ENCODE measurements at regions not wholly inside any gene's neighbourhood (a gene's known extent, or its start where the extent isn't known, plus 50 kb on each side); places are given as distances from the start of the nearest gene placed in this dataset.

DNA sequence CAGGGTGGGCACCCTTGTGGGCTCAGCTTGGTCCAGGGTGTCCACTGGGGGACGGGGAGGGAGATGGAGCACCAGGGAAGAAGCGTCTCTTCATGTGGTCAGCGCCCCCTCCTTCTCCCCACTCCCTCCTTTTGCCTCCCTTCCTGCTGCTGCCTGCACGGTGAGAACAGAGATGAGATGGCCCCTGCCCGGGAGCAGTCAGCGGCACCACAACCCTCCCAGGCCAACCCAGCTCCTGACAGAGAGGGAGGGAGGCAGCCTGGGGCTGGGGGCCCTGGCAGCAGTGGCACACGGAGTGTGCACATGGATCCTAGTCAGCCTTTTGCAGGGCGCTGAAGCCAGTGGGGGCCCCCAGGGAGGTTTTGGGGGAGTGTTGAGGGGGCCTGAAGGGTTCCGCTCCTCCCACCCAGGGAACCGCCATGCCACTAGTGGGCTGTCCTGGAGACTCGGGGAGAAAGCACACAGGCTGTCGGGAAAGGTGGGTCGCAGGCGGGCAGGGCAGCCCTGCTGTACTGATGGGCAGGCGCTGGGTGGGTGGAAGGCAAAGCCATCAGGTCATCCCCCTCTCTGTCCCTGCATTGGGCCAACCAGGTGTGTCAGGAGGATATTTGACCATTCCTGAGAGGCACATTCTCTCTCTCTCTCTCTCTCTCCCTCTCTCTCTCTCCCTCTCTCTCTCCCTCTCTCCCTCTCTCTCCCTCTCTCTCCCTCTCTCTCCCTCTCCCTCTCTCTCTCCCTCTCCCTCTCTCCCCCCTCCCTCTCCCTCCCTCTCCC lies 94.3 kb upstream of the BHLHE23 start:
- peak overlapping the region; percentile 54; the same call in 1 of the 2 replicates for H3K4me3 ChIP-seq (ENCODE audit: low read depth, low read length)
- TF ChIP-seq, protein P1, sequence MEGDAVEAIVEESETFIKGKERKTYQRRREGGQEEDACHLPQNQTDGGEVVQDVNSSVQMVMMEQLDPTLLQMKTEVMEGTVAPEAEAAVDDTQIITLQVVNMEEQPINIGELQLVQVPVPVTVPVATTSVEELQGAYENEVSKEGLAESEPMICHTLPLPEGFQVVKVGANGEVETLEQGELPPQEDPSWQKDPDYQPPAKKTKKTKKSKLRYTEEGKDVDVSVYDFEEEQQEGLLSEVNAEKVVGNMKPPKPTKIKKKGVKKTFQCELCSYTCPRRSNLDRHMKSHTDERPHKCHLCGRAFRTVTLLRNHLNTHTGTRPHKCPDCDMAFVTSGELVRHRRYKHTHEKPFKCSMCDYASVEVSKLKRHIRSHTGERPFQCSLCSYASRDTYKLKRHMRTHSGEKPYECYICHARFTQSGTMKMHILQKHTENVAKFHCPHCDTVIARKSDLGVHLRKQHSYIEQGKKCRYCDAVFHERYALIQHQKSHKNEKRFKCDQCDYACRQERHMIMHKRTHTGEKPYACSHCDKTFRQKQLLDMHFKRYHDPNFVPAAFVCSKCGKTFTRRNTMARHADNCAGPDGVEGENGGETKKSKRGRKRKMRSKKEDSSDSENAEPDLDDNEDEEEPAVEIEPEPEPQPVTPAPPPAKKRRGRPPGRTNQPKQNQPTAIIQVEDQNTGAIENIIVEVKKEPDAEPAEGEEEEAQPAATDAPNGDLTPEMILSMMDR (IDR thresholded peaks at IDR 0.05; ENCODE audit: low read depth, low read length) = no peak
- no peak overlapping the region for H3K27ac ChIP-seq
- peak; percentile 7 for DNase-seq
- no peaks in the 10 kb centered on the region for H3K9me3 ChIP-seq (ENCODE audit: severe bottlenecking)
- no peaks in the 10 kb centered on the region for H3K27me3 ChIP-seq (ENCODE audit: insufficient read depth, low read depth, severe bottlenecking)
- H3K36me3 ChIP-seq = no peaks in the 10 kb centered on the region

DNA sequence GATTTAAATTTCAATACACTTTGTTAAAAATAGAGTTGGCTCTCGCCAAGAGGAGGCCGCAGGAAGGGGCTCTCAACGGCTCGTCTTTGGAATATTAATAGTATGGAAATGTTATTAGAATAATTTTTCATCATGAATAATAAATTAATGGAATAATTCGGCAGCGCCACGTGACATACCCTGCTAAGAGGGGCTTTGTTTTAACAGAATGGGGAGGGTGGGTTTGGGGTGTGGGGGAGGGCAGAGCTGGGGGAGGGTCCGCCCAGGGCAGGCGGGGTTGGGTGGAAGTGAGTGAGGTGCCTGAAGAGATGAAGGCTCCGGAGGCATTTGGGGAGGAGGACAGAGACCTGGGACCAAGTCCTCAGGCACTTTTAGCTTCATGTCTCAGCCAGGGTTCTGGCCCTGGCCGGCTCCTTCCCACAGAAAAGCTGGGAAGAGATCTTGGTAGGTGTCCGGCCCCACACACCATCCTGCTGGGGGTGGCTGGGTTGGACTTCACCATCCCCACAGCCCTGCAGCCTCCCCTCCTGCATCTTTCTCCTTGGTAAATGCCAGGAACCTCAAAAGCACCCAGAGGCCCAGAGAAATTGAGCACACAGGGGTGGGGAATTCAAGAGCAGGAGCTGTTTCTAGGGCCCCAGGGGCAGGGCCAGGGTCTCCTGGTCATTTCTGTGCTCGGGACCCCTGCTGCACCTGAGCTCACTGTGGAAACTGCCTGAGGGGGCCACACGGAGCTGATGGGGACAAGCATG lies 93.6 kb upstream of the BHLHE23 start:
- Histone ChIP-seq H3K27me3 (ENCODE audit: insufficient read depth, low read depth, severe bottlenecking) (no peaks in the 10 kb centered on the region), H3K9me3 (ENCODE audit: severe bottlenecking) (no peaks in the 10 kb centered on the region), H3K4me3 (ENCODE audit: low read depth, low read length) (no peak overlapping the region), H3K36me3 (no peaks in the 10 kb centered on the region), H3K27ac (no peak overlapping the region)
- DNase-seq = peak; percentile 2
- TF ChIP-seq, protein P1 (IDR thresholded peaks at IDR 0.05; ENCODE audit: low read depth, low read length) = no peak

DNA sequence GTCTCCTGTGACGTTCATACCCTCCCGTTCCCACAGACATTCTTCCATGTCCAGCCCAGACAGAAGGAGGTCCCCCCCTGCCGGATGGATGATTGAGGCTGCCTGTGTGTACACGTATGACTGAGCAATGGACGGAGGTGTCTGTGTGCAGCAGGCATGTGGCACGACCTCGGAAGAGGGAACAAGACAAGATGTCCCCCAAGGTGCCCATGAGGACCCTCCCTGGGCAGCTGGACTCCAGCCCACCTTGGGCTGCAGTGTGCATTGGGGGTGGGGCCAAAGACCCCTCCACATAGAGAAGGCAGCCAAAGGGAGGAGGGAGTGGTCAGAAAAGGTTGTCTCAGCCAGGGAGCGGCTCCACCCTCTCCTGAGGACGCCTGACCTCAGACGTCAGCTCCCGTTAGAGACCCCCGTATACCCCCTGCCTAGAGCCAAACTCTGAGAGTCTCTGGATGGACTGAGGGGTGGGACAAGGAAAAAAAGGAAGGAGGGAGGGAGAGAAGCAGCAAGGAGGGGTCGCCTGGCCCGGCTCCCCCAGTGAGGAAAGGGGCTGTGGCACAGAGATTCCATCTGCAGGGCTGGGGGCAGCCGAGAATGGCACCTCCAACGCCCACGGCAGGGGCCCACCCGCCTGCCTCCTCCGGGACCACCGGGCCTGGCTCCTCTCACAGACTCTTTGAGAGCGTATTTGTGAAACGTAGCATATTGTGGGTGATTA lies 92.9 kb upstream of the BHLHE23 start:
- H3K27ac ChIP-seq = no peak overlapping the region
- H3K36me3 ChIP-seq = no peaks in the 10 kb centered on the region
- peak; percentile 9 for DNase-seq
- H3K9me3 ChIP-seq (ENCODE audit: severe bottlenecking) = no peaks in the 10 kb centered on the region
- H3K4me3 ChIP-seq (ENCODE audit: low read depth, low read length) = no peak overlapping the region
- no peaks in the 10 kb centered on the region for H3K27me3 ChIP-seq (ENCODE audit: insufficient read depth, low read depth, severe bottlenecking)
- TF ChIP-seq, protein P1 (IDR thresholded peaks at IDR 0.05; ENCODE audit: low read depth, low read length) = no peak

DNA sequence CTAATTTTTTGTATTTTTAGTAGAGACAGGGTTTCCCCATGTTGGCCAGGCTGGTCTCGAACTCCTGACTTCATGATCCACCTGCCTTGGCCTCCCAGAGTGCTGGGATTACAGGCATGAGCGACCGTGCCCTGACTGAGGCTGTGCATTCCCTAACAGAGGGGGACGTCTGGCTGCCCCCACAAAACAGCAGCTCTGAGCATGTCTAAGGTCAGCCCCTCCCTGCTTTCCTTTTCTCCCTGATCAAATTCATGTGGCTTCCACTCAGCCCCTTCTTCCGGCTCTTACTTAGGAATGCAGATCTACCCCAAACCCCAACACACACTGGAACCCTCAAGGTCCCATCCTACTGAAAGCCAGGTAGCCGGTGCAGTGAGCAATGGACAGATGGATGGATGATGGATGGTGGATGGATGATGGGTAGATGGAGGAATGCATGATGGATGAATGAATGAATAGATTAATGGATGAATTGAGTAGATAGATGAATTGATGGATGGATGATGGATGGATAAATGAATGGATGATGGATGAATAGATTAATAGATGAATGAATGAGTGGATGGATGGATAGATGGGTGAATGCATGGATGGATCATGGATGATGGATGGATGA lies 91.5 kb upstream of the BHLHE23 start:
- Histone ChIP-seq H3K27ac (no peak overlapping the region), H3K27me3 (ENCODE audit: insufficient read depth, low read depth, severe bottlenecking) (no peaks in the 10 kb centered on the region), H3K9me3 (ENCODE audit: severe bottlenecking) (no peaks in the 10 kb centered on the region), H3K4me3 (ENCODE audit: low read depth, low read length) (no peak overlapping the region), H3K36me3 (no peaks in the 10 kb centered on the region)
- no peak for DNase-seq
- TF ChIP-seq, protein P1 (IDR thresholded peaks at IDR 0.05; ENCODE audit: low read depth, low read length) = no peak

- Histone ChIP-seq H3K27ac (no peak overlapping the region), H3K27me3 (ENCODE audit: insufficient read depth, low read depth, severe bottlenecking) (no peaks in the 10 kb centered on the region), H3K36me3 (no peaks in the 10 kb centered on the region), H3K9me3 (ENCODE audit: severe bottlenecking) (no peaks in the 10 kb centered on the region), H3K4me3 (ENCODE audit: low read depth, low read length) (no peak overlapping the region)
- TF ChIP-seq, protein P1 (IDR thresholded peaks at IDR 0.05; ENCODE audit: low read depth, low read length) = no peak
- peak; percentile 5 for DNase-seq
These were observed 90.6 kb upstream of the BHLHE23 start for GRCh38 chr20:63097336-63097831.
